PC-9 (cell line): ENCODE measurements at regions not wholly inside any gene's neighbourhood (a gene's known extent, or its start where the extent isn't known, plus 50 kb on each side); places are given as distances from the start of the nearest gene placed in this dataset.
A peak's percentile ranks its signal among the peaks of the same experiment; 100 is the strongest.

Experiments
- BruUV-seq: library from RNA; stranded (reverse); fragments of 400-500 nt; replicated peaks from 2 replicates; lab custom pipeline; 2021; lab: Mats Ljungman, UMichigan
- CTCF ChIA-PET: fragments of 300-600 bp; sonication (Branson Sonifier 250); formaldehyde crosslinking; loops from one replicate; lab custom pipeline; 2022; ENCODE audit warnings: antibody characterized with exemption; lab: Charles Lee
- POLR2A ChIA-PET: fragments of 300-600 bp; sonication (Branson Sonifier 250); formaldehyde crosslinking; loops from one replicate; lab custom pipeline; 2022; ENCODE audit warnings: antibody characterized with exemption; ENCODE audit not compliant: unreplicated experiment; lab: Charles Lee
- DNase-seq, 2 experiments: peaks; one replicate each; pipeline versions ENCODE4 v3.0.0 to v3.0.0-alpha.2; 2015 to 2022; ENCODE audit warnings: mixed read lengths in 1 of 2
- H2AFZ ChIP-seq: fragments of 200-600 bp; sonication (generic); 2 replicates; pipeline ENCODE4 v1.8.1; 2017; ENCODE audit warnings: antibody characterized with exemption
- H3F3A ChIP-seq: fragments of 200-600 bp; sonication (generic); 2 replicates; pipeline ENCODE4 v1.8.1; 2017; ENCODE audit warnings: antibody characterized with exemption, mild to moderate bottlenecking, low read depth; ENCODE audit not compliant: insufficient read depth
- H3K27ac ChIP-seq: fragments of 200-600 bp; sonication (generic); 2 replicates; pipeline ENCODE4 v1.6.1; 2016; ENCODE audit warnings: mixed run types
- H3K27me3 ChIP-seq: fragments of 200-600 bp; sonication (generic); 2 replicates; pipeline ENCODE4 v1.6.1; 2016; ENCODE audit warnings: low read depth, mixed run types; ENCODE audit not compliant: insufficient read depth
- H3K36me3 ChIP-seq: fragments of 200-600 bp; sonication (generic); 2 replicates; pipeline ENCODE4 v1.6.1; 2016; ENCODE audit warnings: low read depth, mixed run types
- H3K4me1 ChIP-seq: fragments of 200-600 bp; sonication (generic); replicated peaks from 2 replicates; pipeline ENCODE4 v1.6.1; 2016; ENCODE audit warnings: mixed run types; ENCODE audit not compliant: insufficient read depth
- H3K4me2 ChIP-seq: fragments of 200-600 bp; sonication (generic); 2 replicates; pipeline ENCODE4 v1.6.1; 2017; ENCODE audit warnings: mixed run types
- H3K4me3 ChIP-seq: fragments of 200-600 bp; sonication (generic); 2 replicates; pipeline ENCODE4 v1.6.1; 2016; ENCODE audit warnings: mixed run types
- H3K79me2 ChIP-seq: fragments of 200-600 bp; sonication (generic); 2 replicates; pipeline ENCODE4 v1.6.1; 2017; ENCODE audit warnings: low read depth, mixed run types
- H3K9me2 ChIP-seq: fragments of 200-600 bp; sonication (generic); 2 replicates; pipeline ENCODE4 v1.8.1; 2017; ENCODE audit warnings: mild to moderate bottlenecking; ENCODE audit not compliant: insufficient read depth
- H3K9me3 ChIP-seq: fragments of 200-600 bp; sonication (generic); 2 replicates; pipeline ENCODE4 v1.8.1; 2016; ENCODE audit warnings: low read depth; ENCODE audit not compliant: insufficient read depth
- H4K20me1 ChIP-seq: fragments of 200-600 bp; sonication (generic); 2 replicates; pipeline ENCODE4 v1.8.1; 2017; ENCODE audit not compliant: insufficient read depth
- EZH2 ChIP-seq: fragments of 200-600 bp; sonication (generic); IDR thresholded peaks from 2 replicates; pipeline ENCODE4 v1.8.0; 2017; ENCODE audit warnings: antibody characterized with exemption, low read depth
- intact Hi-C: fragments of 100-400 bp; cut with micrococcal nuclease; formaldehyde crosslinking; loops from one replicate; pipeline ENCODE4 v1.10.0; 2022; ENCODE audit not compliant: unreplicated experiment
- TF ChIP-seq, protein P1 (sequence below): fragments of 200-600 bp; sonication (generic); conservative IDR thresholded peaks from 2 replicates; pipeline ENCODE4 v1.6.1; 2017; ENCODE audit warnings: mixed run types, antibody characterized with exemption, mild to moderate bottlenecking, moderate library complexity

GRCh38 chr13:56850852-56851251 is 289.9 kb upstream of the PRR20A start:
- intact Hi-C loops, result no loop called here

DNA sequence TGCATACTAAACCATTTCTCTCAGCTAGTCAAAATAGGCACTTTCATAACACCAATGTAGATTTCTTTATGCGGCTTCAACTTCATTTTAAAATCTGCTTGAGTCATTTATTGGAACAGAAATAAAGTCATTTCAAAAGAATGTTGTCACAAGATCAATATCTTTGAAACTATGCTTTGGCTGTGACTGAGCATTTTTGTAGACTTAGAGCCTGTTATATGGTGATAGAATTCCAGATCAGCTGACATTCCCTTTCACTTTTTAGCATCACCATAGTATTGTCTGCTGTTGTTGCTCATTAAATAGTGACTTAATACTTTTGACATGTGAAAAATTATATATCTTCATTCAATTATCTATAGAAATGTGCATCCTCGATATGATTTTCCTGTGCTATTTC is 279.2 kb upstream of the PRR20A start:
- intact Hi-C loops, result loop anchor here (1.0 kb wide), 1 partner anchor 34 kb away; no protein-coding TSS in a partner anchor
- POLR2A ChIA-PET, result no interaction called here
- BruUV-seq, result no TSS peak

More at GRCh38 chr13:56850852-56851251, 289.9 kb upstream of the PRR20A start:
- ChIA-PET POLR2A (no interaction called here), CTCF (no interaction called here)
- Histone ChIP-seq H3K9me2 (no peaks in the 10 kb centered on the region), H3F3A (no peaks in the 10 kb centered on the region), H2AFZ (no peak overlapping the region), H3K79me2 (no peaks in the 10 kb centered on the region), H3K27me3 (no peaks in the 10 kb centered on the region), H3K36me3 (no peaks in the 10 kb centered on the region), H4K20me1 (no peaks in the 10 kb centered on the region), H3K27ac (no peak overlapping the region), H3K9me3 (no peaks in the 10 kb centered on the region), H3K4me2 (no peak overlapping the region), H3K4me3 (no peak overlapping the region), H3K4me1 (no peaks in the 10 kb centered on the region)
- BruUV-seq, result no TSS peak
- DNase-seq, result no peak
- TF ChIP-seq, protein P1, sequence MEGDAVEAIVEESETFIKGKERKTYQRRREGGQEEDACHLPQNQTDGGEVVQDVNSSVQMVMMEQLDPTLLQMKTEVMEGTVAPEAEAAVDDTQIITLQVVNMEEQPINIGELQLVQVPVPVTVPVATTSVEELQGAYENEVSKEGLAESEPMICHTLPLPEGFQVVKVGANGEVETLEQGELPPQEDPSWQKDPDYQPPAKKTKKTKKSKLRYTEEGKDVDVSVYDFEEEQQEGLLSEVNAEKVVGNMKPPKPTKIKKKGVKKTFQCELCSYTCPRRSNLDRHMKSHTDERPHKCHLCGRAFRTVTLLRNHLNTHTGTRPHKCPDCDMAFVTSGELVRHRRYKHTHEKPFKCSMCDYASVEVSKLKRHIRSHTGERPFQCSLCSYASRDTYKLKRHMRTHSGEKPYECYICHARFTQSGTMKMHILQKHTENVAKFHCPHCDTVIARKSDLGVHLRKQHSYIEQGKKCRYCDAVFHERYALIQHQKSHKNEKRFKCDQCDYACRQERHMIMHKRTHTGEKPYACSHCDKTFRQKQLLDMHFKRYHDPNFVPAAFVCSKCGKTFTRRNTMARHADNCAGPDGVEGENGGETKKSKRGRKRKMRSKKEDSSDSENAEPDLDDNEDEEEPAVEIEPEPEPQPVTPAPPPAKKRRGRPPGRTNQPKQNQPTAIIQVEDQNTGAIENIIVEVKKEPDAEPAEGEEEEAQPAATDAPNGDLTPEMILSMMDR, result no peak
- TF ChIP-seq EZH2, result no peak

DNA sequence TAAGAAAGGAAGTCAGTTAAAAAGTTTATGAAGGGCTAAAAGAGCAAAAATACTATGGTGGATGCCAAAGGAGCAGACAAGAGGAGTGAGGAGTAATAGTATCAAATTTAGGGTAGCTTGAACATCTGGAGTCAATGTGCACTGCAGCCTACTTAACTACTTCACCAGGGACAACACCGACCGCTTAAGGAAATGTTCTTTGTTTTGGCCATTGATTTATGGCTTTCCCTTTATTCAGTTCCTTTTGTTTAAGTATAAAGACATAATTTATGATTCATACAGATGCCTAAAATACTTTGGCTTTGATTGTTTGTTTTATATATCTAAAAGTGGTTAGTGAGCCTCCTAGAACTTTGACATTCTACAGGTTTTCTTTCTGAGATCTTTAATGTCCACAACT is 276.3 kb upstream of the PRR20A start:
- intact Hi-C loops, result no loop called here
- DNase-seq, result no peak
- Histone ChIP-seq H3K9me3 (no peaks in the 10 kb centered on the region), H4K20me1 (no peaks in the 10 kb centered on the region), H3K27ac (no peak overlapping the region), H3K79me2 (no peaks in the 10 kb centered on the region), H3K9me2 (no peaks in the 10 kb centered on the region), H3K4me3 (no peak overlapping the region), H3F3A (no peaks in the 10 kb centered on the region), H3K4me1 (no peaks in the 10 kb centered on the region), H3K27me3 (no peaks in the 10 kb centered on the region), H3K4me2 (no peak overlapping the region), H3K36me3 (no peaks in the 10 kb centered on the region), H2AFZ (no peak overlapping the region)
- ChIA-PET POLR2A (no interaction called here), CTCF (no interaction called here)
- no TSS peak for BruUV-seq
- TF ChIP-seq, protein P1, result no peak
- no peak for TF ChIP-seq EZH2

More for the DNA sequence above, 279.2 kb upstream of the PRR20A start:
- no peaks in the 10 kb centered on the region for H3K9me2 ChIP-seq
- no peak overlapping the region for H3K27ac ChIP-seq
- H3K4me1 ChIP-seq, result no peaks in the 10 kb centered on the region
- peak in 1 of 2 experiments; percentile 42 for DNase-seq
- H3K4me3 ChIP-seq, result no peak overlapping the region
- no peaks in the 10 kb centered on the region for H3K79me2 ChIP-seq
- no peaks in the 10 kb centered on the region for H3K27me3 ChIP-seq
- H3K9me3 ChIP-seq, result no peaks in the 10 kb centered on the region
- no peaks in the 10 kb centered on the region for H3K36me3 ChIP-seq
- H3K4me2 ChIP-seq, result no peak overlapping the region
- no peaks in the 10 kb centered on the region for H3F3A ChIP-seq
- H4K20me1 ChIP-seq, result no peaks in the 10 kb centered on the region
- no peak overlapping the region for H2AFZ ChIP-seq
- no peak for TF ChIP-seq EZH2
- TF ChIP-seq, protein P1, result no peak
- CTCF ChIA-PET, result no interaction called here
